Thyroid gland (tissue), 4 donors: ENCODE measurements at regions not wholly inside any gene's neighbourhood (a gene's known extent, or its start where the extent isn't known, plus 50 kb on each side); places are given as distances from the start of the nearest gene placed in this dataset.
"Not testable (repeated sequence)": the region's sequence is repeated elsewhere in the genome, so short reads cannot be mapped to it uniquely, and the experiment has no call there.

ENCODE experiments used
- POLR2A ChIP-seq, 2 donors: fragments of 450-650 bp; IDR thresholded peaks; one replicate each; pipeline ENCODE4 v1.6.1; 2017; ENCODE audit warnings: antibody characterized with exemption in 2 of 2, mild to moderate bottlenecking in 2 of 2, moderate library complexity in 1 of 2
- TF ChIP-seq, protein P1 (sequence below), 6 experiments: fragments of 200-600 bp in 3 of 6; fragments of 450-650 bp in 3 of 6; sonication (generic) in 3 of 6; IDR thresholded peaks; one replicate each; pipeline ENCODE4 v1.5.1; 2016 to 2019; ENCODE audit warnings: antibody characterized with exemption in 6 of 6, mild to moderate bottlenecking in 2 of 6, inconsistent platforms in 1 of 6, moderate library complexity in 1 of 6

DNA sequence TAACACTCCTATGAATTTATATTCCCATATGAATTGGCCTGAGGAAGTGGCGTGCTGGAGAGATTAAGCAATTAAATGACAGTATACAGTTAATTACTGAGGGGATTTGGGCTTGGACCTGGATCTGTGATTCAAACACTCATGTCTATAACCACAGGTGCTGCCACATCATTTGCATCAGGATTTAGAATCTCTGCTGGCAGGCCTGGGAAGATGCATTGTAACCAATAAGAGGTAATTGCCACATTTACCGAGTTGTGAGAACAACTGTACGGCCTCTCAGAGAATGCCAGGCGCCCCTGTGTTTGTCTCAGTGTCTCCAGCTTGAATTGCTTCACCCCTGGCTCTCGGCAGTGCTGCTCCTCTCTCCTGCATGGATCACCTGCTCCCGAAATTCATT lies 61.4 kb upstream of the PLEKHG4B start:
- TF ChIP-seq, protein P1, sequence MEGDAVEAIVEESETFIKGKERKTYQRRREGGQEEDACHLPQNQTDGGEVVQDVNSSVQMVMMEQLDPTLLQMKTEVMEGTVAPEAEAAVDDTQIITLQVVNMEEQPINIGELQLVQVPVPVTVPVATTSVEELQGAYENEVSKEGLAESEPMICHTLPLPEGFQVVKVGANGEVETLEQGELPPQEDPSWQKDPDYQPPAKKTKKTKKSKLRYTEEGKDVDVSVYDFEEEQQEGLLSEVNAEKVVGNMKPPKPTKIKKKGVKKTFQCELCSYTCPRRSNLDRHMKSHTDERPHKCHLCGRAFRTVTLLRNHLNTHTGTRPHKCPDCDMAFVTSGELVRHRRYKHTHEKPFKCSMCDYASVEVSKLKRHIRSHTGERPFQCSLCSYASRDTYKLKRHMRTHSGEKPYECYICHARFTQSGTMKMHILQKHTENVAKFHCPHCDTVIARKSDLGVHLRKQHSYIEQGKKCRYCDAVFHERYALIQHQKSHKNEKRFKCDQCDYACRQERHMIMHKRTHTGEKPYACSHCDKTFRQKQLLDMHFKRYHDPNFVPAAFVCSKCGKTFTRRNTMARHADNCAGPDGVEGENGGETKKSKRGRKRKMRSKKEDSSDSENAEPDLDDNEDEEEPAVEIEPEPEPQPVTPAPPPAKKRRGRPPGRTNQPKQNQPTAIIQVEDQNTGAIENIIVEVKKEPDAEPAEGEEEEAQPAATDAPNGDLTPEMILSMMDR (IDR thresholded peaks at IDR 0.05), result not testable (repeated sequence)
- TF ChIP-seq POLR2A (IDR thresholded peaks at IDR 0.05), result not testable (repeated sequence)
